ENCODE measurements at regions not wholly inside any gene's neighbourhood (a gene's known extent, or its start where the extent isn't known, plus 50 kb on each side); places are given as distances from the start of the nearest gene placed in this dataset.

GRCh38 chr7:21099432-21099831, 312.7 kb upstream of the SP8 start:
- no peak for DNase-seq

GRCh38 chr7:21099955-21100354, 313.3 kb upstream of the SP8 start:
- DNase-seq = no peak

GRCh38 chr7:21101541-21101940, 314.9 kb upstream of the SP8 start:
- no peak for DNase-seq

GRCh38 chr7:21103426-21104123, 316.9 kb upstream of the SP8 start:
- DNase-seq = no peak

- DNase-seq = no peak
These were observed 317.4 kb upstream of the SP8 start for GRCh38 chr7:21104124-21104500.

- no peak for DNase-seq
These were observed 319.6 kb upstream of the SP8 start for GRCh38 chr7:21106296-21106732.

GRCh38 chr7:21107101-21107500, 320.4 kb upstream of the SP8 start:
- DNase-seq = no peak

- DNase-seq = peak; percentile 82
These were observed 319.7 kb upstream of the SP4 start for GRCh38 chr7:21108182-21108581.

GRCh38 chr7:21113609-21114415, 314.1 kb upstream of the SP4 start:
- DNase-seq = no peak

GRCh38 chr7:21123586-21123985, 304.3 kb upstream of the SP4 start:
- no peak for DNase-seq

GRCh38 chr7:21125297-21125696, 302.6 kb upstream of the SP4 start:
- no peak for DNase-seq

- peak; percentile 83 for DNase-seq
These were observed 299.6 kb upstream of the SP4 start for GRCh38 chr7:21128062-21128817.

- DNase-seq = no peak
These were observed 296.0 kb upstream of the SP4 start for GRCh38 chr7:21131897-21132296.

- no peak for DNase-seq
These were observed 293.3 kb upstream of the SP4 start for GRCh38 chr7:21134631-21135030.

- no peak for DNase-seq
These were observed 292.4 kb upstream of the SP4 start for GRCh38 chr7:21135437-21135836.

- DNase-seq = no peak
These were observed 290.2 kb upstream of the SP4 start for GRCh38 chr7:21137640-21138039.

GRCh38 chr7:21140622-21141021, 287.3 kb upstream of the SP4 start:
- DNase-seq = no peak

GRCh38 chr7:21141476-21141875, 286.4 kb upstream of the SP4 start:
- DNase-seq = no peak

GRCh38 chr7:21142081-21142480, 285.8 kb upstream of the SP4 start:
- no peak for DNase-seq

- DNase-seq = no peak
These were observed 281.1 kb upstream of the SP4 start for GRCh38 chr7:21146642-21147423.

GRCh38 chr7:21149809-21150208, 278.1 kb upstream of the SP4 start:
- DNase-seq = no peak

GRCh38 chr7:21154614-21155013, 273.3 kb upstream of the SP4 start:
- no peak for DNase-seq

GRCh38 chr7:21159506-21159905, 268.4 kb upstream of the SP4 start:
- no peak for DNase-seq

All from NCI-H446 treated with DMSO at 0.1 percent for 48 hours (cell line).